ENCODE measurements at regions not wholly inside any gene's neighbourhood (a gene's known extent, or its start where the extent isn't known, plus 50 kb on each side); places are given as distances from the start of the nearest gene placed in this dataset.

- no peak for DNase-seq (ENCODE audit: low read depth, low spot score)
Measured at GRCh38 chr11:104594228-104594958, 303.9 kb downstream of the CASP12 start.

GRCh38 chr11:104588970-104589369 is 309.3 kb downstream of the CASP12 start:
- DNase-seq (ENCODE audit: low read depth, low spot score) = no peak

- DNase-seq (ENCODE audit: low read depth, low spot score) = no peak
Measured at GRCh38 chr11:104588446-104588845, 309.8 kb downstream of the CASP12 start.

- DNase-seq (ENCODE audit: low read depth, low spot score) = no peak
Measured at GRCh38 chr11:104584823-104585222, 313.4 kb downstream of the CASP12 start.

- DNase-seq (ENCODE audit: low read depth, low spot score) = no peak
Measured at GRCh38 chr11:104583857-104584256, 314.4 kb downstream of the CASP12 start.

GRCh38 chr11:104582431-104582830 is 315.8 kb downstream of the CASP12 start:
- DNase-seq (ENCODE audit: low read depth, low spot score) = no peak

- no peak for DNase-seq (ENCODE audit: low read depth, low spot score)
Measured at GRCh38 chr11:104581246-104581980, 316.8 kb downstream of the CASP12 start.

- no peak for DNase-seq (ENCODE audit: low read depth, low spot score)
Measured at GRCh38 chr11:104573441-104573990, 324.7 kb downstream of the CASP12 start.

GRCh38 chr11:104572279-104572678 is 326.0 kb downstream of the CASP12 start:
- DNase-seq (ENCODE audit: low read depth, low spot score) = no peak

- DNase-seq (ENCODE audit: low read depth, low spot score) = no peak
Measured at GRCh38 chr11:104570078-104570701, 328.1 kb downstream of the CASP12 start.

- no peak for DNase-seq (ENCODE audit: low read depth, low spot score)
Measured at GRCh38 chr11:104565583-104565961, 332.7 kb downstream of the CASP12 start.

- DNase-seq (ENCODE audit: low read depth, low spot score) = no peak
Measured at GRCh38 chr11:104564921-104565582, 333.2 kb downstream of the CASP12 start.

GRCh38 chr11:104556606-104557301 is 341.5 kb downstream of the CASP12 start:
- DNase-seq (ENCODE audit: low read depth, low spot score) = no peak

- no peak for DNase-seq (ENCODE audit: low read depth, low spot score)
Measured at GRCh38 chr11:104549019-104549418, 349.2 kb downstream of the CASP12 start.

GRCh38 chr11:104547996-104548661 is 350.1 kb downstream of the CASP12 start:
- no peak for DNase-seq (ENCODE audit: low read depth, low spot score)

- DNase-seq (ENCODE audit: low read depth, low spot score) = no peak
Measured at GRCh38 chr11:104546501-104546900, 351.8 kb downstream of the CASP12 start.

- DNase-seq (ENCODE audit: low read depth, low spot score) = no peak
Measured at GRCh38 chr11:104541701-104542100, 356.6 kb downstream of the CASP12 start.

GRCh38 chr11:104538313-104538712 is 359.9 kb downstream of the CASP12 start:
- no peak for DNase-seq (ENCODE audit: low read depth, low spot score)

- DNase-seq (ENCODE audit: low read depth, low spot score) = peak; percentile 0
Measured at GRCh38 chr11:104534278-104534677, 364.0 kb downstream of the CASP12 start.

- no peak for DNase-seq (ENCODE audit: low read depth, low spot score)
Measured at GRCh38 chr11:104531894-104532293, 366.4 kb downstream of the CASP12 start.

GRCh38 chr11:104531075-104531474 is 367.1 kb upstream of the PDGFD start:
- DNase-seq (ENCODE audit: low read depth, low spot score) = no peak

Measured in brain pericyte (primary cell).